ENCODE measurements at regions not wholly inside any gene's neighbourhood (a gene's known extent, or its start where the extent isn't known, plus 50 kb on each side); places are given as distances from the start of the nearest gene placed in this dataset.

DNA sequence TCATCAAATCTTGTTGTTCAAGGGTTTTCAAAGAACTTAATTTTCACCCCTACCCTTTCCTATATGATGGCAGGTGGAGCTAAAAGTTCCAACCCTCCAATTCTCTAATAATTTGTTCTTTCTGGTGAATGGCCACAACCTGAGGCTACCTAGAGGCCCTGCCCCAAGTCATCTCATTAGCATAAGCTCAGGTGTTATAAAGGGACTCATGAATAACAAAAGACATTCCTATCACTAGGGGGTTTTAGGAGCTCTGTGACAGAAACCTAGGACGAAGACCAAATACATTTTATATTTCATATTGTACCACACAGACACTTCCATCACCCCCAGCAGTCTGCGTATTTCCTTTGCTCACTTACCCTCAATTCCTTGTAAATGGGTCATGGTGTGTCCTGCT, 483.6 kb upstream of the EPHA6 start:
- TF ChIP-seq POLR2A (IDR thresholded peaks at IDR 0.05): no peak
- TF ChIP-seq, protein P1, sequence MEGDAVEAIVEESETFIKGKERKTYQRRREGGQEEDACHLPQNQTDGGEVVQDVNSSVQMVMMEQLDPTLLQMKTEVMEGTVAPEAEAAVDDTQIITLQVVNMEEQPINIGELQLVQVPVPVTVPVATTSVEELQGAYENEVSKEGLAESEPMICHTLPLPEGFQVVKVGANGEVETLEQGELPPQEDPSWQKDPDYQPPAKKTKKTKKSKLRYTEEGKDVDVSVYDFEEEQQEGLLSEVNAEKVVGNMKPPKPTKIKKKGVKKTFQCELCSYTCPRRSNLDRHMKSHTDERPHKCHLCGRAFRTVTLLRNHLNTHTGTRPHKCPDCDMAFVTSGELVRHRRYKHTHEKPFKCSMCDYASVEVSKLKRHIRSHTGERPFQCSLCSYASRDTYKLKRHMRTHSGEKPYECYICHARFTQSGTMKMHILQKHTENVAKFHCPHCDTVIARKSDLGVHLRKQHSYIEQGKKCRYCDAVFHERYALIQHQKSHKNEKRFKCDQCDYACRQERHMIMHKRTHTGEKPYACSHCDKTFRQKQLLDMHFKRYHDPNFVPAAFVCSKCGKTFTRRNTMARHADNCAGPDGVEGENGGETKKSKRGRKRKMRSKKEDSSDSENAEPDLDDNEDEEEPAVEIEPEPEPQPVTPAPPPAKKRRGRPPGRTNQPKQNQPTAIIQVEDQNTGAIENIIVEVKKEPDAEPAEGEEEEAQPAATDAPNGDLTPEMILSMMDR (IDR thresholded peaks at IDR 0.05 in 8 of 11, conservative IDR thresholded peaks at IDR 0.05 in 3 of 11): no peak

All from spleen (tissue), 7 donors.